GM23338 (cell line): ENCODE measurements at regions not wholly inside any gene's neighbourhood (a gene's known extent, or its start where the extent isn't known, plus 50 kb on each side); places are given as distances from the start of the nearest gene placed in this dataset.

Experiments
- ATAC-seq: fragments of 200-7000 bp; cut with Tn5 transposase; 3 replicates; pipeline ENCODE4 v1.9.1; 2020
- DNase-seq: peaks from one replicate; pipeline ENCODE4 v3.0.0-alpha.2; 2015; ENCODE audit warnings: low spot score
- H2AFZ ChIP-seq: fragments of 200-600 bp; sonication (generic); 2 replicates; pipeline ENCODE4 v1.8.0; 2016; ENCODE audit warnings: antibody characterized with exemption, mild to moderate bottlenecking, moderate library complexity
- H3F3A ChIP-seq: fragments of 200-600 bp; sonication (generic); replicated peaks from 2 replicates; pipeline ENCODE4 v1.8.0; 2017; ENCODE audit warnings: antibody characterized with exemption, mixed run types, low read depth
- H3K27ac ChIP-seq: fragments of 200-600 bp; sonication (generic); 2 replicates; pipeline ENCODE4 v1.6.1; 2016; ENCODE audit warnings: low read depth
- H3K27me3 ChIP-seq: fragments of 200-600 bp; sonication (generic); 2 replicates; pipeline ENCODE4 v1.8.0; 2016; ENCODE audit warnings: mild to moderate bottlenecking, mixed run types, moderate library complexity; ENCODE audit not compliant: insufficient read depth
- H3K36me3 ChIP-seq: fragments of 200-600 bp; sonication (generic); 2 replicates; pipeline ENCODE4 v1.8.0; 2016; ENCODE audit warnings: mild to moderate bottlenecking; ENCODE audit not compliant: insufficient read depth
- H3K4me1 ChIP-seq: fragments of 200-600 bp; sonication (generic); 2 replicates; pipeline ENCODE4 v1.8.0; 2016; ENCODE audit warnings: mild to moderate bottlenecking, moderate library complexity; ENCODE audit not compliant: insufficient read depth
- H3K4me2 ChIP-seq: fragments of 200-600 bp; sonication (generic); 2 replicates; pipeline ENCODE4 v1.7.1; 2017; ENCODE audit warnings: mixed run types
- H3K4me3 ChIP-seq: fragments of 200-600 bp; sonication (generic); 2 replicates; pipeline ENCODE4 v1.6.1; 2016; ENCODE audit warnings: mixed run types
- H3K79me2 ChIP-seq: fragments of 200-600 bp; sonication (generic); replicated peaks from 2 replicates; pipeline ENCODE4 v1.8.0; 2017; ENCODE audit warnings: mild to moderate bottlenecking; ENCODE audit not compliant: insufficient read depth
- H3K9me2 ChIP-seq: fragments of 200-600 bp; sonication (generic); 2 replicates; pipeline ENCODE4 v1.8.0; 2017; ENCODE audit not compliant: insufficient read depth
- H4K20me1 ChIP-seq: fragments of 200-600 bp; sonication (generic); replicated peaks from 2 replicates; pipeline ENCODE4 v1.8.0; 2017; ENCODE audit warnings: mild to moderate bottlenecking; ENCODE audit not compliant: insufficient read depth
- H3K27ac Mint-ChIP-seq: 2 replicates; pipeline ENCODE4 v1.8.0; 2020; ENCODE audit warnings: inconsistent platforms, mild to moderate bottlenecking, moderate library complexity, mixed read lengths
- H3K27me3 Mint-ChIP-seq: 3 replicates; pipeline ENCODE4 v1.8.0; 2022; ENCODE audit warnings: low read depth, mild to moderate bottlenecking, moderate library complexity, mixed read lengths, inconsistent platforms; ENCODE audit not compliant: insufficient read depth, poor library complexity
- H3K36me3 Mint-ChIP-seq: 3 replicates; pipeline ENCODE4 v1.8.0; 2021; ENCODE audit warnings: low read depth, mild to moderate bottlenecking, inconsistent platforms, moderate library complexity, mixed read lengths
- H3K4me1 Mint-ChIP-seq: 3 replicates; pipeline ENCODE4 v1.8.0; 2020; ENCODE audit warnings: mild to moderate bottlenecking, inconsistent platforms, mixed read lengths
- H3K4me3 Mint-ChIP-seq: 3 replicates; pipeline ENCODE4 v1.8.0; 2021; ENCODE audit warnings: moderate library complexity, mild to moderate bottlenecking, inconsistent platforms, mixed read lengths
- H3K9me3 Mint-ChIP-seq: 3 replicates; pipeline ENCODE4 v1.8.0; 2020; ENCODE audit warnings: moderate library complexity, mild to moderate bottlenecking, inconsistent platforms, mixed read lengths
- CREB1 ChIP-seq: fragments of 250-450 bp; sonication (Bioruptor Pico); IDR thresholded peaks from 2 replicates; pipeline ENCODE4 v1.5.0; 2020; ENCODE audit warnings: low read depth, mild to moderate bottlenecking, moderate library complexity
- EZH2 ChIP-seq: fragments of 200-600 bp; sonication (generic); IDR thresholded peaks from one replicate; pipeline ENCODE4 v1.8.0; 2017; ENCODE audit warnings: antibody characterized with exemption, mild to moderate bottlenecking, low read depth; ENCODE audit not compliant: unreplicated experiment
- EZH2phosphoT487 ChIP-seq: fragments of 200-600 bp; sonication (generic); IDR thresholded peaks from one replicate; pipeline ENCODE4 v1.8.1; 2018; ENCODE audit warnings: antibody characterized with exemption; ENCODE audit not compliant: unreplicated experiment
- JUNB ChIP-seq: IDR thresholded peaks from one replicate; pipeline ENCODE4 v1.6.1; 2016; ENCODE audit warnings: antibody characterized with exemption; ENCODE audit not compliant: unreplicated experiment
- NANOG ChIP-seq: IDR thresholded peaks from 2 replicates; pipeline ENCODE4 v1.6.1; 2016; ENCODE audit warnings: antibody characterized with exemption, borderline replicate concordance
- POLR2AphosphoS5 ChIP-seq: IDR thresholded peaks from 2 replicates; pipeline ENCODE4 v1.6.1; 2016; ENCODE audit warnings: antibody characterized with exemption, low read depth
- STAT1 ChIP-seq: IDR thresholded peaks from one replicate; pipeline ENCODE4 v1.6.1; 2016; ENCODE audit warnings: antibody characterized with exemption; ENCODE audit not compliant: unreplicated experiment
- ZNF114 ChIP-seq: fragments of 250-450 bp; sonication (Bioruptor Pico); IDR thresholded peaks from 2 replicates; pipeline ENCODE4 v1.5.0; 2020; ENCODE audit warnings: mild to moderate bottlenecking, moderate library complexity
- ZNF331 ChIP-seq: fragments of 250-450 bp; sonication (Bioruptor Pico); IDR thresholded peaks from 2 replicates; pipeline ENCODE4 v1.5.0; 2020; ENCODE audit warnings: low read depth, mild to moderate bottlenecking, moderate library complexity
- TF ChIP-seq, protein P1 (sequence below): fragments of 250-450 bp; sonication (Bioruptor Pico); IDR thresholded peaks from 2 replicates; pipeline ENCODE4 v1.5.0; 2020; ENCODE audit warnings: mild to moderate bottlenecking, moderate library complexity
- TF ChIP-seq, protein P2 (sequence below), 2 experiments: fragments of 200-600 bp in 1 of 2; sonication (generic) in 1 of 2; conservative IDR thresholded peaks; 2 replicates each; pipeline versions ENCODE4 v1.5.1 to v1.6.1; 2016 to 2017; ENCODE audit warnings: antibody characterized with exemption in 2 of 2, low read depth in 2 of 2, mild to moderate bottlenecking in 2 of 2, moderate library complexity in 1 of 2
- TF ChIP-seq, protein P3 (sequence below): IDR thresholded peaks from one replicate; pipeline ENCODE4 v1.6.1; 2018; ENCODE audit warnings: antibody characterized with exemption; ENCODE audit not compliant: unreplicated experiment
- TF ChIP-seq, protein P4 (sequence below): IDR thresholded peaks from 2 replicates; pipeline ENCODE4 v1.6.1; 2016; ENCODE audit warnings: antibody characterized with exemption

DNA sequence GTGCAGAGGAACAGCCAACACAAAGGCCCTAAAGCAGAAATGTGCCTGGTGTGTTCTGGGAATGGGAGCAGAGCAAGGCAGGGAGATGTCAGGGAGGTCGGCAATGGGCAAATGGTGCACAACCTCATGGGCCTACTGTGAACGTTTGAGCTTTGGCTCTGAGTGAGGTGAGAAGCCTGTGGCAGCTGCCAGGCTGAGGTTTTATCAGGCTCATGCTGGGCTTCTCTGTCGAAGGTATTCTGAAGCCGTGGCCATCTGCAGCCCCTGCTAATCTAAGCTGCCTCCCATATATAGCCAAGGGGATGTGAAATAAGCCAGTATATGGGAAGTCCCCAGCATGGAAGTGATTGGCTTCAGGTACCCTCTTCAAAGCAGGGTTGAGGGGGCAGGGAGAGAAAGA lies 193.3 kb downstream of the SLC4A3 start:
- DNase-seq, result no peak
- H3F3A ChIP-seq, result no peaks in the 10 kb centered on the region
- H2AFZ ChIP-seq, result no peak overlapping the region
- H3K9me3 Mint-ChIP-seq, result peaks cover 43% of the 10 kb centered on the region
- H3K4me2 ChIP-seq, result no peak overlapping the region
- no peak overlapping the region for H3K4me3 ChIP-seq
- H3K4me3 Mint-ChIP-seq, result no peak overlapping the region
- no peak overlapping the region for H3K27ac ChIP-seq
- no peaks in the 10 kb centered on the region for H3K27me3 Mint-ChIP-seq
- H3K4me1 Mint-ChIP-seq, result no peaks in the 10 kb centered on the region
- H4K20me1 ChIP-seq, result no peaks in the 10 kb centered on the region
- H3K36me3 ChIP-seq, result no peaks in the 10 kb centered on the region
- H3K4me1 ChIP-seq, result no peaks in the 10 kb centered on the region
- H3K79me2 ChIP-seq, result no peaks in the 10 kb centered on the region
- H3K27ac Mint-ChIP-seq, result no peak overlapping the region
- no peak for ATAC-seq
- TF ChIP-seq JUNB (no peak), EZH2phosphoT487 (no peak), POLR2AphosphoS5 (no peak), CREB1 (no peak), EZH2 (no peak), ZNF114 (CRISPR knock-in tag) (no peak), ZNF331 (CRISPR knock-in tag) (no peak), STAT1 (no peak), NANOG (no peak)
- TF ChIP-seq, protein P1, sequence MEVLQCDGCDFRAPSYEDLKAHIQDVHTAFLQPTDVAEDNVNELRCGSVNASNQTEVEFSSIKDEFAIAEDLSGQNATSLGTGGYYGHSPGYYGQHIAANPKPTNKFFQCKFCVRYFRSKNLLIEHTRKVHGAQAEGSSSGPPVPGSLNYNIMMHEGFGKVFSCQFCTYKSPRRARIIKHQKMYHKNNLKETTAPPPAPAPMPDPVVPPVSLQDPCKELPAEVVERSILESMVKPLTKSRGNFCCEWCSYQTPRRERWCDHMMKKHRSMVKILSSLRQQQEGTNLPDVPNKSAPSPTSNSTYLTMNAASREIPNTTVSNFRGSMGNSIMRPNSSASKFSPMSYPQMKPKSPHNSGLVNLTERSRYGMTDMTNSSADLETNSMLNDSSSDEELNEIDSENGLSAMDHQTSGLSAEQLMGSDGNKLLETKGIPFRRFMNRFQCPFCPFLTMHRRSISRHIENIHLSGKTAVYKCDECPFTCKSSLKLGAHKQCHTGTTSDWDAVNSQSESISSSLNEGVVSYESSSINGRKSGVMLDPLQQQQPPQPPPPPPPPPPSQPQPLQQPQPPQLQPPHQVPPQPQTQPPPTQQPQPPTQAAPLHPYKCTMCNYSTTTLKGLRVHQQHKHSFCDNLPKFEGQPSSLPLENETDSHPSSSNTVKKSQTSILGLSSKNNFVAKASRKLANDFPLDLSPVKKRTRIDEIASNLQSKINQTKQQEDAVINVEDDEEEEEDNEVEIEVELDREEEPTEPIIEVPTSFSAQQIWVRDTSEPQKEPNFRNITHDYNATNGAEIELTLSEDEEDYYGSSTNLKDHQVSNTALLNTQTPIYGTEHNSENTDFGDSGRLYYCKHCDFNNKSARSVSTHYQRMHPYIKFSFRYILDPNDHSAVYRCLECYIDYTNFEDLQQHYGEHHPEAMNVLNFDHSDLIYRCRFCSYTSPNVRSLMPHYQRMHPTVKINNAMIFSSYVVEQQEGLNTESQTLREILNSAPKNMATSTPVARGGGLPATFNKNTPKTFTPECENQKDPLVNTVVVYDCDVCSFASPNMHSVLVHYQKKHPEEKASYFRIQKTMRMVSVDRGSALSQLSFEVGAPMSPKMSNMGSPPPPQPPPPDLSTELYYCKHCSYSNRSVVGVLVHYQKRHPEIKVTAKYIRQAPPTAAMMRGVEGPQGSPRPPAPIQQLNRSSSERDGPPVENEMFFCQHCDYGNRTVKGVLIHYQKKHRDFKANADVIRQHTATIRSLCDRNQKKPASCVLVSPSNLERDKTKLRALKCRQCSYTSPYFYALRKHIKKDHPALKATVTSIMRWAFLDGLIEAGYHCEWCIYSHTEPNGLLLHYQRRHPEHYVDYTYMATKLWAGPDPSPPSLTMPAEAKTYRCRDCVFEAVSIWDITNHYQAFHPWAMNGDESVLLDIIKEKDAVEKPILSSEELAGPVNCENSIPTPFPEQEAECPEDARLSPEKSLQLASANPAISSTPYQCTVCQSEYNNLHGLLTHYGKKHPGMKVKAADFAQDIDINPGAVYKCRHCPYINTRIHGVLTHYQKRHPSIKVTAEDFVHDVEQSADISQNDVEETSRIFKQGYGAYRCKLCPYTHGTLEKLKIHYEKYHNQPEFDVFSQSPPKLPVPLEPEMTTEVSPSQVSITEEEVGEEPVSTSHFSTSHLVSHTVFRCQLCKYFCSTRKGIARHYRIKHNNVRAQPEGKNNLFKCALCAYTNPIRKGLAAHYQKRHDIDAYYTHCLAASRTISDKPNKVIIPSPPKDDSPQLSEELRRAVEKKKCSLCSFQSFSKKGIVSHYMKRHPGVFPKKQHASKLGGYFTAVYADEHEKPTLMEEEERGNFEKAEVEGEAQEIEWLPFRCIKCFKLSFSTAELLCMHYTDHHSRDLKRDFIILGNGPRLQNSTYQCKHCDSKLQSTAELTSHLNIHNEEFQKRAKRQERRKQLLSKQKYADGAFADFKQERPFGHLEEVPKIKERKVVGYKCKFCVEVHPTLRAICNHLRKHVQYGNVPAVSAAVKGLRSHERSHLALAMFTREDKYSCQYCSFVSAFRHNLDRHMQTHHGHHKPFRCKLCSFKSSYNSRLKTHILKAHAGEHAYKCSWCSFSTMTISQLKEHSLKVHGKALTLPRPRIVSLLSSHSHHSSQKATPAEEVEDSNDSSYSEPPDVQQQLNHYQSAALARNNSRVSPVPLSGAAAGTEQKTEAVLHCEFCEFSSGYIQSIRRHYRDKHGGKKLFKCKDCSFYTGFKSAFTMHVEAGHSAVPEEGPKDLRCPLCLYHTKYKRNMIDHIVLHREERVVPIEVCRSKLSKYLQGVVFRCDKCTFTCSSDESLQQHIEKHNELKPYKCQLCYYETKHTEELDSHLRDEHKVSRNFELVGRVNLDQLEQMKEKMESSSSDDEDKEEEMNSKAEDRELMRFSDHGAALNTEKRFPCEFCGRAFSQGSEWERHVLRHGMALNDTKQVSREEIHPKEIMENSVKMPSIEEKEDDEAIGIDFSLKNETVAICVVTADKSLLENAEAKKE (CRISPR knock-in tag), result no peak
- TF ChIP-seq, protein P2, sequence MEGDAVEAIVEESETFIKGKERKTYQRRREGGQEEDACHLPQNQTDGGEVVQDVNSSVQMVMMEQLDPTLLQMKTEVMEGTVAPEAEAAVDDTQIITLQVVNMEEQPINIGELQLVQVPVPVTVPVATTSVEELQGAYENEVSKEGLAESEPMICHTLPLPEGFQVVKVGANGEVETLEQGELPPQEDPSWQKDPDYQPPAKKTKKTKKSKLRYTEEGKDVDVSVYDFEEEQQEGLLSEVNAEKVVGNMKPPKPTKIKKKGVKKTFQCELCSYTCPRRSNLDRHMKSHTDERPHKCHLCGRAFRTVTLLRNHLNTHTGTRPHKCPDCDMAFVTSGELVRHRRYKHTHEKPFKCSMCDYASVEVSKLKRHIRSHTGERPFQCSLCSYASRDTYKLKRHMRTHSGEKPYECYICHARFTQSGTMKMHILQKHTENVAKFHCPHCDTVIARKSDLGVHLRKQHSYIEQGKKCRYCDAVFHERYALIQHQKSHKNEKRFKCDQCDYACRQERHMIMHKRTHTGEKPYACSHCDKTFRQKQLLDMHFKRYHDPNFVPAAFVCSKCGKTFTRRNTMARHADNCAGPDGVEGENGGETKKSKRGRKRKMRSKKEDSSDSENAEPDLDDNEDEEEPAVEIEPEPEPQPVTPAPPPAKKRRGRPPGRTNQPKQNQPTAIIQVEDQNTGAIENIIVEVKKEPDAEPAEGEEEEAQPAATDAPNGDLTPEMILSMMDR (conservative IDR thresholded peaks at IDR 0.05; ENCODE audit: low read depth in 2 of 2), result no peak
- TF ChIP-seq, protein P3, sequence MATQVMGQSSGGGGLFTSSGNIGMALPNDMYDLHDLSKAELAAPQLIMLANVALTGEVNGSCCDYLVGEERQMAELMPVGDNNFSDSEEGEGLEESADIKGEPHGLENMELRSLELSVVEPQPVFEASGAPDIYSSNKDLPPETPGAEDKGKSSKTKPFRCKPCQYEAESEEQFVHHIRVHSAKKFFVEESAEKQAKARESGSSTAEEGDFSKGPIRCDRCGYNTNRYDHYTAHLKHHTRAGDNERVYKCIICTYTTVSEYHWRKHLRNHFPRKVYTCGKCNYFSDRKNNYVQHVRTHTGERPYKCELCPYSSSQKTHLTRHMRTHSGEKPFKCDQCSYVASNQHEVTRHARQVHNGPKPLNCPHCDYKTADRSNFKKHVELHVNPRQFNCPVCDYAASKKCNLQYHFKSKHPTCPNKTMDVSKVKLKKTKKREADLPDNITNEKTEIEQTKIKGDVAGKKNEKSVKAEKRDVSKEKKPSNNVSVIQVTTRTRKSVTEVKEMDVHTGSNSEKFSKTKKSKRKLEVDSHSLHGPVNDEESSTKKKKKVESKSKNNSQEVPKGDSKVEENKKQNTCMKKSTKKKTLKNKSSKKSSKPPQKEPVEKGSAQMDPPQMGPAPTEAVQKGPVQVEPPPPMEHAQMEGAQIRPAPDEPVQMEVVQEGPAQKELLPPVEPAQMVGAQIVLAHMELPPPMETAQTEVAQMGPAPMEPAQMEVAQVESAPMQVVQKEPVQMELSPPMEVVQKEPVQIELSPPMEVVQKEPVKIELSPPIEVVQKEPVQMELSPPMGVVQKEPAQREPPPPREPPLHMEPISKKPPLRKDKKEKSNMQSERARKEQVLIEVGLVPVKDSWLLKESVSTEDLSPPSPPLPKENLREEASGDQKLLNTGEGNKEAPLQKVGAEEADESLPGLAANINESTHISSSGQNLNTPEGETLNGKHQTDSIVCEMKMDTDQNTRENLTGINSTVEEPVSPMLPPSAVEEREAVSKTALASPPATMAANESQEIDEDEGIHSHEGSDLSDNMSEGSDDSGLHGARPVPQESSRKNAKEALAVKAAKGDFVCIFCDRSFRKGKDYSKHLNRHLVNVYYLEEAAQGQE, result no peak
- TF ChIP-seq, protein P4, sequence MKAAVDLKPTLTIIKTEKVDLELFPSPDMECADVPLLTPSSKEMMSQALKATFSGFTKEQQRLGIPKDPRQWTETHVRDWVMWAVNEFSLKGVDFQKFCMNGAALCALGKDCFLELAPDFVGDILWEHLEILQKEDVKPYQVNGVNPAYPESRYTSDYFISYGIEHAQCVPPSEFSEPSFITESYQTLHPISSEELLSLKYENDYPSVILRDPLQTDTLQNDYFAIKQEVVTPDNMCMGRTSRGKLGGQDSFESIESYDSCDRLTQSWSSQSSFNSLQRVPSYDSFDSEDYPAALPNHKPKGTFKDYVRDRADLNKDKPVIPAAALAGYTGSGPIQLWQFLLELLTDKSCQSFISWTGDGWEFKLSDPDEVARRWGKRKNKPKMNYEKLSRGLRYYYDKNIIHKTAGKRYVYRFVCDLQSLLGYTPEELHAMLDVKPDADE, result no peak
- H3K36me3 Mint-ChIP-seq, result peaks cover 19% of the 10 kb centered on the region
- no peaks in the 10 kb centered on the region for H3K9me2 ChIP-seq
- H3K27me3 ChIP-seq, result no peaks in the 10 kb centered on the region
